ENCODE measurements at regions not wholly inside any gene's neighbourhood (a gene's known extent, or its start where the extent isn't known, plus 50 kb on each side); places are given as distances from the start of the nearest gene placed in this dataset.

DNA sequence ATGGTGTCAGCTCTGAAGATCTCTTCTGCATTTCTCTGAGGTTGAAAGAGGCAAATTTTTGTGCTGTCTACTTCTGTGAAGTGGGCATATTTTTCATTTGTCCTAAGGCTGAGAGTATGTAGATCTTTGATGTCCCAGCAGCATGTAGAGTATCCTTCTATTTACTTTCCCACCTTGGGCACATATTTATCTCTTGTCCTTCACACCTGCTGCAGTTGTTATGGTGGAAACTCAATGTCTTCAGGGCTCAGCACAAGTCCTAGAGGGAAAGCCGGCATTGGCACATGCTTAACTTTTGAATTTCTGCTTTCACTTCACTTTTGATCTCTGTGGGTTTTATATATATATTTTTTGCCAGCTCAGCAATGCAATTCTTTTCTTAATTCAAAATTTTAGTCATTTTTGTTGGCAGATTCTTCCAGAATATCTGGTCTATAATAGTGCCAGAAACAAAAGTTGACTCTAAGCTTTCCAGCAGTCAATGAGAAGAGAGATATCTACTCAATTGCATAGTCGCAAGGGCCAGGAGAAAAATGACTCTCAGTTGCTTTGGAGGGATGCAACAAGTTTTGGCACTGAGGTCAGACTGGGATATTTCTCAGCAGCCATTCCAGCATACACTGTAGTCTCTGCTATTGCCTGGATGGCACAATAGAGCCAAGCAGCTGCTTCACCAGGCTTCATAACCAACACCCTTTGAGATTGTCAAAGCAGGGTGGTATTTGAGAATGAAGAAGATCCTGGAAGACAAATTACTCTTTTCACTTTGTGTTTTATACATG, 127.8 kb upstream of the FAT1 start:
- TF ChIP-seq NFIC (IDR thresholded peaks at IDR 0.05) (no peak), EGR1 (IDR thresholded peaks at IDR 0.05) (no peak), TAF1 (IDR thresholded peaks at IDR 0.05; ENCODE audit: low read depth) (no peak), REST (IDR thresholded peaks at IDR 0.05; ENCODE audit: low read depth) (no peak)
- TF ChIP-seq, protein P1, sequence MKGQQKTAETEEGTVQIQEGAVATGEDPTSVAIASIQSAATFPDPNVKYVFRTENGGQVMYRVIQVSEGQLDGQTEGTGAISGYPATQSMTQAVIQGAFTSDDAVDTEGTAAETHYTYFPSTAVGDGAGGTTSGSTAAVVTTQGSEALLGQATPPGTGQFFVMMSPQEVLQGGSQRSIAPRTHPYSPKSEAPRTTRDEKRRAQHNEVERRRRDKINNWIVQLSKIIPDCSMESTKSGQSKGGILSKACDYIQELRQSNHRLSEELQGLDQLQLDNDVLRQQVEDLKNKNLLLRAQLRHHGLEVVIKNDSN (IDR thresholded peaks at IDR 0.05): no peak

All from Ishikawa (cell line).